ENCODE measurements at regions not wholly inside any gene's neighbourhood (a gene's known extent, or its start where the extent isn't known, plus 50 kb on each side); places are given as distances from the start of the nearest gene placed in this dataset.

- in situ Hi-C loops (cut with MboI; ENCODE audit: low pct_unique_long_range_greater_than_20kb, low sequenced_read_pairs, unreplicated experiment), result no loop called here
- no peak for DNase-seq (ENCODE audit: low spot score)
- TF ChIP-seq CTCF (IDR thresholded peaks at IDR 0.05; ENCODE audit: extremely low read depth, insufficient read depth, missing control alignments), result no peak
Observed at GRCh38 chr6:14735956-14736486, 509.8 kb upstream of the JARID2 start.

GRCh38 chr6:14736554-14736953 lies 509.3 kb upstream of the JARID2 start:
- no peak for DNase-seq (ENCODE audit: low spot score)
- no peak for TF ChIP-seq CTCF (IDR thresholded peaks at IDR 0.05; ENCODE audit: extremely low read depth, insufficient read depth, missing control alignments)
- in situ Hi-C loops (cut with MboI; ENCODE audit: low pct_unique_long_range_greater_than_20kb, low sequenced_read_pairs, unreplicated experiment), result no loop called here

DNA sequence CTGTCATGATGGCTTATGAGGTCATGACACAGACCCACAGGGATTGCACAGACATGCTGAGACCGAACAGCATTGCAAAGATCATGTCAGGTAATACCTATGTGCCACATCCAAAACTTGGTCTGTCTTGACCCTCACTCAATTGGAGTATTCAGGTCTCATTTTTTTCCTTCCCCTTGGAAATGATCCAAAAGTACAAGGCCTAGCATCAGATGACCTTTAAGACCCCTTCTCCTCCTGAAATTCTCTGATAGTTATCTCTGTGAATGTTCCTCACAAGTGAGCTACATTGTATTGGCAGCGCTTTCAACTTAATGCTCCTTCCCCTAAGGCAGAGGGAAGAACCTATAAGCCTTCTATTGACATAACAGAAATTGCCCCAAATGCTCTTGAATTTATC lies 507.4 kb upstream of the JARID2 start:
- TF ChIP-seq CTCF (IDR thresholded peaks at IDR 0.05; ENCODE audit: extremely low read depth, insufficient read depth, missing control alignments), result no peak
- in situ Hi-C loops (cut with MboI; ENCODE audit: low pct_unique_long_range_greater_than_20kb, low sequenced_read_pairs, unreplicated experiment), result no loop called here
- DNase-seq (ENCODE audit: low spot score), result no peak

DNA sequence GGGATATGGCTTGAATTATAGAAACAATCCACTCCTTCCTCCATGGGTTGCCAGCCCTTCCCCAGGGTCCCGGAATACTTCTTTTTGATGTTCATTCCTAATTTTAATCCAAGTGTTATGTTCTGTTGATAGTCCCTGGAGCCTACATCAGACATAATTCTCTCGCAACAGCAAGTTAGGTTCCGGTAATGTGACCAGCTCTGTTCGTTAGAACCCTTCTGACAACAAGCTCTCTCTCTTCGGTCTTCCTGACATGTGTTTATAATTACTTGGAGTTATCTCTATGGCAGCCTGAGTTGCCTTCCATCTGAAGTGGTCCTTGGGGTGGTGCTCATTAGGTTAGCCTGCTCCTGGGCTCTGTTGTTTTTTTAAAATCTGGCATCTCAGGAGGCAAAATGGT lies 506.9 kb upstream of the JARID2 start:
- no peak for DNase-seq (ENCODE audit: low spot score)
- in situ Hi-C loops (cut with MboI; ENCODE audit: low pct_unique_long_range_greater_than_20kb, low sequenced_read_pairs, unreplicated experiment), result no loop called here
- TF ChIP-seq CTCF (IDR thresholded peaks at IDR 0.05; ENCODE audit: extremely low read depth, insufficient read depth, missing control alignments), result no peak

- TF ChIP-seq CTCF (IDR thresholded peaks at IDR 0.05; ENCODE audit: extremely low read depth, insufficient read depth, missing control alignments), result no peak
- in situ Hi-C loops (cut with MboI; ENCODE audit: low pct_unique_long_range_greater_than_20kb, low sequenced_read_pairs, unreplicated experiment), result no loop called here
- DNase-seq (ENCODE audit: low spot score), result no peak
Observed at GRCh38 chr6:14739827-14740226, 506.0 kb upstream of the JARID2 start.

DNA sequence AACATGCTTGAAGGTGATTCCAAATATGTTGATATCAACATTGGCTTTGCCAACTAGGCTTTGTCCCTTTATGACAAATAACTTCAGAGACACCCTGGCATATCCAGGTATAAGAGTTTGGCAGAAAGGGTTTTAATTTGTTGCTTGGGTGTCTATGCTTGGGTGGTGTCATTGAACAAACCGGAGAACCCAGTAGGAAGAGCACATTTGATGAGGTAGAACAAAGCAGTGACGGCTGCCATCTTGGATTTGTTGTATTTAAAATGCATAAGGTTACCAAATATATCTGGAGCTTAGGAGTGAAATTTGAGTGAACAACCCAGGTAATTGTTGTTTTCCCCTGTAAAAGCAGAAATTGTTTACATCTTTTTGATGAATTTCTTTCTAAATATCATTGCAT lies 503.7 kb upstream of the JARID2 start:
- TF ChIP-seq CTCF (IDR thresholded peaks at IDR 0.05; ENCODE audit: extremely low read depth, insufficient read depth, missing control alignments), result no peak
- no peak for DNase-seq (ENCODE audit: low spot score)
- in situ Hi-C loops (cut with MboI; ENCODE audit: low pct_unique_long_range_greater_than_20kb, low sequenced_read_pairs, unreplicated experiment), result no loop called here

DNA sequence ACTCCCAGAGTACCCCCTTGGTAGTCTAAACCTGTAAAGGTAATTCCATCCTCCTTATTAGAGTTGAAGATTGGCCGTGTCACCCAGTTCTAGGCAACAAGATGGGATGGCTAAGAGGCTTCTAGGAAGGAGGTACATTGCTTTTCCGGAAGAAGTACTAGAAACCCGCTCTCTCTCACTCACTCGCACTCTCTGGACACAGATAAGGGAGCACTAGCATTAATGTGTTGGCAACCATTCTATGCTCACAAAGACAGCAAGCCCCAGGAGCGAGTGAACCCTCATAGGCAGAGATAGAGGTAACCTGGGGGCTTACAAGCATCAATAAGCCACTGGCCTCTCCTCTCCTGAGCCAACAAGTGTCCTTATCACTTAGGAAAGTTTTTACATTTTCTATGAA lies 503.2 kb upstream of the JARID2 start:
- TF ChIP-seq CTCF (IDR thresholded peaks at IDR 0.05; ENCODE audit: extremely low read depth, insufficient read depth, missing control alignments), result no peak
- DNase-seq (ENCODE audit: low spot score), result no peak
- in situ Hi-C loops (cut with MboI; ENCODE audit: low pct_unique_long_range_greater_than_20kb, low sequenced_read_pairs, unreplicated experiment), result no loop called here

Measured in GM13977 (cell line).